H1 (cell line): ENCODE measurements at regions not wholly inside any gene's neighbourhood (a gene's known extent, or its start where the extent isn't known, plus 50 kb on each side); places are given as distances from the start of the nearest gene placed in this dataset.

Experiments used
- CTCF ChIA-PET: fragments of 300-600 bp; sonication (Branson Sonifier 250); formaldehyde crosslinking; loops from one replicate; lab custom pipeline; 2021; ENCODE audit not compliant: partially characterized antibody; lab: Charles Lee
- POLR2A ChIA-PET: fragments of 300-600 bp; sonication (Branson Sonifier 250); formaldehyde crosslinking; loops from one replicate; lab custom pipeline; 2021; ENCODE audit warnings: inconsistent platforms; ENCODE audit not compliant: partially characterized antibody; lab: Charles Lee
- DNase-seq, 2 experiments: peaks; one replicate each; pipeline versions ENCODE4 v3.0.0 to v3.0.0-alpha.2; 2010 to 2022; ENCODE audit warnings: low spot score in 2 of 2, low read depth in 1 of 2, mixed read lengths in 1 of 2
- FAIRE-seq: peaks from 2 replicates; lab custom pipeline; 2011; peaks lifted over from hg19 to GRCh38; lab: Jason Lieb, UNC
- H2AFZ ChIP-seq: 2 replicates; pipeline ENCODE4 v1.8.1; 2012; ENCODE audit warnings: low read length, inconsistent platforms
- H2AK5ac ChIP-seq: 2 replicates; pipeline ENCODE4 v1.6.1; 2013; ENCODE audit warnings: low read depth, low read length
- H2BK120ac ChIP-seq: replicated peaks from 2 replicates; pipeline ENCODE3; 2013; ENCODE audit warnings: low read depth, low read length, inconsistent platforms
- H2BK12ac ChIP-seq: 2 replicates; pipeline ENCODE4 v1.6.1; 2013; ENCODE audit warnings: low read depth, low read length
- H2BK15ac ChIP-seq: 2 replicates; pipeline ENCODE4 v1.6.1; 2013; ENCODE audit warnings: low read length
- H2BK20ac ChIP-seq: 2 replicates; pipeline ENCODE4 v1.6.1; 2013; ENCODE audit warnings: low read length
- H2BK5ac ChIP-seq: 2 replicates; pipeline ENCODE4 v1.6.1; 2013; ENCODE audit warnings: low read depth, low read length
- H3K14ac ChIP-seq: 2 replicates; pipeline ENCODE4 v1.6.1; 2013; ENCODE audit warnings: inconsistent platforms; ENCODE audit not compliant: insufficient read length
- H3K18ac ChIP-seq: 2 replicates; pipeline ENCODE4 v1.6.1; 2013; ENCODE audit warnings: low read length; ENCODE audit errors: extremely low read depth
- H3K23ac ChIP-seq: 2 replicates; pipeline ENCODE4 v1.6.1; 2013; ENCODE audit warnings: inconsistent platforms; ENCODE audit not compliant: insufficient read length
- H3K23me2 ChIP-seq: 2 replicates; pipeline ENCODE4 v1.6.1; 2013; ENCODE audit warnings: low read depth, low read length
- H3K27ac ChIP-seq: 2 replicates; pipeline ENCODE4 v1.6.1; 2011; ENCODE audit warnings: low read depth, low read length, inconsistent platforms
- H3K27me3 ChIP-seq, 4 experiments: replicated peaks in 1 of 4; 1 replicate in 1 of 4; 2 replicates in 3 of 4; pipeline versions ENCODE4 v1.6.1 to v1.8.1; 2011 to 2013; ENCODE audit warnings: low read length in 3 of 4, mild to moderate bottlenecking in 3 of 4, inconsistent platforms in 2 of 4, mixed read lengths in 2 of 4, moderate library complexity in 1 of 4; ENCODE audit not compliant: control insufficient read depth in 3 of 4, insufficient read depth in 3 of 4; ENCODE audit errors: extremely low read depth in 1 of 4
- H3K36me3 ChIP-seq, 4 experiments: 2 replicates each; pipeline versions ENCODE4 v1.6.1 to v1.8.1; 2011 to 2013; ENCODE audit warnings: mild to moderate bottlenecking in 4 of 4, low read length in 3 of 4, moderate library complexity in 2 of 4, control low read depth in 1 of 4, inconsistent platforms in 1 of 4; ENCODE audit not compliant: insufficient read depth in 4 of 4, control insufficient read depth in 2 of 4
- H3K4ac ChIP-seq: replicated peaks from 2 replicates; pipeline ENCODE3; 2013; ENCODE audit warnings: low read length, low read depth, mixed read lengths, inconsistent platforms; ENCODE audit not compliant: insufficient read length
- H3K4me1 ChIP-seq, 4 experiments: replicated peaks in 1 of 4; 1 replicate in 1 of 4; 2 replicates in 3 of 4; pipeline versions ENCODE4 v1.6.1 to v1.8.1; 2011 to 2013; ENCODE audit warnings: low read length in 3 of 4, inconsistent platforms in 2 of 4, mixed read lengths in 1 of 4; ENCODE audit not compliant: insufficient read depth in 4 of 4, control insufficient read depth in 3 of 4
- H3K4me2 ChIP-seq, 2 experiments: 2 replicates each; pipeline versions ENCODE4 v1.6.1 to v1.8.1; 2011 to 2013; ENCODE audit warnings: low read depth in 2 of 2, low read length in 2 of 2, control low read depth in 1 of 2, inconsistent platforms in 1 of 2, mild to moderate bottlenecking in 1 of 2; ENCODE audit not compliant: insufficient read depth in 1 of 2
- H3K4me3 ChIP-seq, 4 experiments: fragments of 200-600, 300-600 bp in 1 of 4; sonication (generic), shearing (Covaris generic), sonication (Bioruptor Twin) in 1 of 4; 2 replicates each; pipeline versions ENCODE4 v1.5.1 to v1.8.1; 2011 to 2016; ENCODE audit warnings: low read length in 4 of 4, low read depth in 3 of 4, control low read depth in 2 of 4, inconsistent platforms in 2 of 4, mild to moderate bottlenecking in 2 of 4, mixed read lengths in 1 of 4, moderate library complexity in 1 of 4; ENCODE audit not compliant: insufficient read depth in 2 of 4; ENCODE audit errors: extremely low read depth in 1 of 4
- H3K56ac ChIP-seq: replicated peaks from 2 replicates; pipeline ENCODE3; 2013; ENCODE audit warnings: low read depth, mild to moderate bottlenecking, mixed read lengths, low read length, inconsistent platforms; ENCODE audit not compliant: insufficient read length
- H3K79me1 ChIP-seq: 2 replicates; pipeline ENCODE4 v1.6.1; 2013; ENCODE audit warnings: low read depth, low read length, control low read depth
- H3K79me2 ChIP-seq, 2 experiments: 2 replicates each; pipeline versions ENCODE4 v1.6.1 to v1.8.1; 2012 to 2013; ENCODE audit warnings: low read length in 2 of 2, mild to moderate bottlenecking in 2 of 2, inconsistent platforms in 1 of 2; ENCODE audit not compliant: insufficient read depth in 2 of 2, control insufficient read depth in 1 of 2
- H3K9ac ChIP-seq, 4 experiments: replicated peaks in 1 of 4; 1 replicate in 1 of 4; 2 replicates in 3 of 4; pipeline versions ENCODE4 v1.6.1 to v1.8.1; 2011 to 2013; ENCODE audit warnings: low read depth in 3 of 4, low read length in 3 of 4, control low read depth in 2 of 4, mild to moderate bottlenecking in 2 of 4, moderate library complexity in 2 of 4, inconsistent platforms in 1 of 4; ENCODE audit errors: extremely low read depth in 1 of 4
- H3K9me3 ChIP-seq, 2 experiments: 2 replicates each; pipeline versions ENCODE4 v1.6.1 to v1.8.1; 2012 to 2013; ENCODE audit warnings: mild to moderate bottlenecking in 2 of 2, moderate library complexity in 2 of 2, control low read depth in 1 of 2, inconsistent platforms in 1 of 2, low read depth in 1 of 2, low read length in 1 of 2, mixed read lengths in 1 of 2; ENCODE audit not compliant: insufficient read depth in 2 of 2
- H4K20me1 ChIP-seq, 2 experiments: replicated peaks in 1 of 2; 2 replicates each; pipeline versions ENCODE3 to v1.8.1; 2011 to 2013; ENCODE audit warnings: inconsistent platforms in 2 of 2, low read length in 2 of 2, mild to moderate bottlenecking in 1 of 2; ENCODE audit not compliant: insufficient read depth in 2 of 2, control insufficient read depth in 1 of 2
- H4K5ac ChIP-seq: 2 replicates; pipeline ENCODE4 v1.6.1; 2013; ENCODE audit warnings: low read length, low read depth, mixed read lengths, inconsistent platforms; ENCODE audit not compliant: insufficient read length
- H4K8ac ChIP-seq: 2 replicates; pipeline ENCODE4 v1.8.0; 2013; ENCODE audit warnings: mild to moderate bottlenecking, moderate library complexity, low read length, inconsistent platforms; ENCODE audit not compliant: insufficient read depth; ENCODE audit errors: extremely low read depth
- H4K91ac ChIP-seq: replicated peaks from 2 replicates; pipeline ENCODE3; 2013; ENCODE audit warnings: low read length, mixed read lengths, inconsistent platforms; ENCODE audit not compliant: insufficient read length
- ASH2L ChIP-seq: fragments of 200-600, 300-600 bp; sonication (generic); IDR thresholded peaks from one replicate; pipeline ENCODE4 v1.7.1; 2017; ENCODE audit warnings: low read length
- BACH1 ChIP-seq: IDR thresholded peaks from 2 replicates; pipeline ENCODE4 v1.6.1; 2012; ENCODE audit warnings: low read length, improper control_type of control experiment
- BCL11A ChIP-seq, 2 experiments: IDR thresholded peaks; one replicate each; pipeline ENCODE4 v1.6.1; 2011; ENCODE audit warnings: low read depth in 2 of 2, low read length in 2 of 2, mild to moderate bottlenecking in 2 of 2
- JUN ChIP-seq: IDR thresholded peaks from 2 replicates; pipeline ENCODE4 v1.6.1; 2011; ENCODE audit warnings: low read depth, mild to moderate bottlenecking, improper control_type of control experiment, low read length
- NANOG ChIP-seq: IDR thresholded peaks from 2 replicates; pipeline ENCODE4 v1.6.1; 2011; ENCODE audit warnings: low read length, low read depth, mild to moderate bottlenecking, inconsistent platforms; ENCODE audit not compliant: insufficient read depth, poor library complexity, severe bottlenecking
- POLR2A ChIP-seq, 2 experiments: IDR thresholded peaks; 1 replicate in 1 of 2; 2 replicates in 1 of 2; pipeline ENCODE4 v1.6.1; 2011; ENCODE audit warnings: low read depth in 2 of 2, low read length in 2 of 2, mild to moderate bottlenecking in 2 of 2; ENCODE audit errors: control extremely low read depth in 1 of 2
- POLR2AphosphoS5 ChIP-seq: IDR thresholded peaks from 2 replicates; pipeline ENCODE4 v1.6.1; 2011; ENCODE audit warnings: low read depth, low read length
- SIRT6 ChIP-seq: IDR thresholded peaks from one replicate; pipeline ENCODE4 v1.7.1; 2012; ENCODE audit warnings: low read length, inconsistent platforms
- ZNF274 ChIP-seq: IDR thresholded peaks from 2 replicates; pipeline ENCODE4 v1.7.0; 2012; ENCODE audit warnings: low read length, borderline replicate concordance; ENCODE audit errors: extremely low read depth
- WGBS, 2 experiments: shearing (Covaris generic) in 1 of 2; methylation state at CpG; one replicate each; pipeline versions ENCODE4 v1.1.6 to v1.1.7; 2013 to 2015; ENCODE audit warnings: low lambda C conversion rate in 2 of 2, mixed read lengths in 2 of 2, inconsistent platforms in 1 of 2, low coverage in 1 of 2, missing lambda C conversion rate in 1 of 2; ENCODE audit not compliant: insufficient replicate concordance in 2 of 2, insufficient coverage in 1 of 2, insufficient read length in 1 of 2; ENCODE audit errors: extremely low coverage in 1 of 2, missing lambda C conversion rate in 1 of 2; 5-methylcytosine and 5-hydroxymethylcytosine counted together
- TF ChIP-seq, protein P1 (sequence below): IDR thresholded peaks from 2 replicates; pipeline ENCODE4 v1.6.1; 2012; ENCODE audit warnings: inconsistent platforms
- TF ChIP-seq, protein P2 (sequence below), 3 experiments: IDR thresholded peaks; 1 replicate in 2 of 3; 2 replicates in 1 of 3; pipeline versions ENCODE4 v1.5.1 to v1.6.1; 2011; ENCODE audit warnings: low read length in 3 of 3, mild to moderate bottlenecking in 3 of 3, inconsistent platforms in 2 of 3, low read depth in 1 of 3, moderate library complexity in 1 of 3; ENCODE audit not compliant: insufficient read depth in 1 of 3; ENCODE audit errors: control extremely low read depth in 1 of 3

DNA sequence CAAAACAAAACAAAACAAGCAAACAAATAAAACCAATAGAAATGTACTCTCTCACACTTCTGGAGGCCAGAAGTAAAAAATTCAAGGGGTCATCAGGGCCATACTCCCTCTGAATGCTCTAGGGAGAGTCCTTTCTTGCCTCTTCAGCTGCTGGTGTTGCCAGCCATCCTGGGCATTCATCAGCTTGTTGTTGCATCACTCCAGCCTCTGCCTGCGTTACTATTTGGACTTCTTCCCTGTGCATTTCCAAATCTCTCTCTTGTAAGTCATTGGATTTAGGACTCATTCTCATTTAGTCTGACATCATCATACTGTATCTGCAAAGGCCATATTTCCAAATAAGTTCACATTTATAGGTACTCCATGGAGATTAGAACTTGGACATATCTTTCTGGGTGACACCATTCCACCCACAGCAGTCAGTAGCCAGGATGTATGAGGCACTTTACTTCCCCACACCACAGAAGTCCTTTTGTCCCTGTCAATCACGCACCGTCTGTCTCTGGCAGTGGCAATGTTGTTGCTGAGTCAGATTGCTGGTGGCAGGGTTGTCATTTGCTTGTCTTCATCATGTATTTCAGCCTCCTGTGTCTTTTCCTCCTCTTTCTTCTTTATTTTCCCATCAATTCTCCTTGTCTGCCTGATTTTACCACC, 151.0 kb upstream of the KCNJ6 start:
- Histone ChIP-seq H2BK20ac (no peak overlapping the region), H3K27me3 (no peaks in the 10 kb centered on the region), H2BK15ac (no peak overlapping the region), H3K79me2 (no peaks in the 10 kb centered on the region), H4K20me1 (no peaks in the 10 kb centered on the region), H3K4me1 (no peaks in the 10 kb centered on the region), H4K5ac (no peak overlapping the region), H3K23me2 (no peaks in the 10 kb centered on the region), H3K9ac (no peak overlapping the region), H3K4me2 (no peak overlapping the region), H3K9me3 (0 out of 4 replicates have a peak, but pooled peaks cover 0 to under 1% of the 10 kb centered on the region in 2 experiments), H4K8ac (no peak overlapping the region), H3K14ac (no peak overlapping the region), H2BK120ac (no peak overlapping the region), H2AFZ (no peak overlapping the region), H4K91ac (no peak overlapping the region), H3K27ac (no peak overlapping the region), H3K79me1 (no peaks in the 10 kb centered on the region), H3K18ac (no peak overlapping the region), H3K4me3 (no peak overlapping the region), H2BK5ac (no peak overlapping the region), H3K4ac (no peak overlapping the region), H3K23ac (no peak overlapping the region), H2BK12ac (no peak overlapping the region), H3K36me3 (no peaks in the 10 kb centered on the region), H3K56ac (no peak overlapping the region), H2AK5ac (no peak overlapping the region)
- ChIA-PET POLR2A (no interaction called here), CTCF (interaction anchor here (1.0 kb wide), 1 partner anchor 367 kb away, joined by 4 read pairs; no protein-coding TSS in a partner anchor)
- FAIRE-seq, result no peak
- no peak for DNase-seq
- 94% methylated on average over 3 of the region's 3 CpGs; no CpG with 5 or more reads in 1 of the 2 experiments for WGBS, 2 experiments
- TF ChIP-seq SIRT6, result no peak
- TF ChIP-seq, protein P1, sequence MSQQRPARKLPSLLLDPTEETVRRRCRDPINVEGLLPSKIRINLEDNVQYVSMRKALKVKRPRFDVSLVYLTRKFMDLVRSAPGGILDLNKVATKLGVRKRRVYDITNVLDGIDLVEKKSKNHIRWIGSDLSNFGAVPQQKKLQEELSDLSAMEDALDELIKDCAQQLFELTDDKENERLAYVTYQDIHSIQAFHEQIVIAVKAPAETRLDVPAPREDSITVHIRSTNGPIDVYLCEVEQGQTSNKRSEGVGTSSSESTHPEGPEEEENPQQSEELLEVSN, result no peak
- TF ChIP-seq, protein P2, sequence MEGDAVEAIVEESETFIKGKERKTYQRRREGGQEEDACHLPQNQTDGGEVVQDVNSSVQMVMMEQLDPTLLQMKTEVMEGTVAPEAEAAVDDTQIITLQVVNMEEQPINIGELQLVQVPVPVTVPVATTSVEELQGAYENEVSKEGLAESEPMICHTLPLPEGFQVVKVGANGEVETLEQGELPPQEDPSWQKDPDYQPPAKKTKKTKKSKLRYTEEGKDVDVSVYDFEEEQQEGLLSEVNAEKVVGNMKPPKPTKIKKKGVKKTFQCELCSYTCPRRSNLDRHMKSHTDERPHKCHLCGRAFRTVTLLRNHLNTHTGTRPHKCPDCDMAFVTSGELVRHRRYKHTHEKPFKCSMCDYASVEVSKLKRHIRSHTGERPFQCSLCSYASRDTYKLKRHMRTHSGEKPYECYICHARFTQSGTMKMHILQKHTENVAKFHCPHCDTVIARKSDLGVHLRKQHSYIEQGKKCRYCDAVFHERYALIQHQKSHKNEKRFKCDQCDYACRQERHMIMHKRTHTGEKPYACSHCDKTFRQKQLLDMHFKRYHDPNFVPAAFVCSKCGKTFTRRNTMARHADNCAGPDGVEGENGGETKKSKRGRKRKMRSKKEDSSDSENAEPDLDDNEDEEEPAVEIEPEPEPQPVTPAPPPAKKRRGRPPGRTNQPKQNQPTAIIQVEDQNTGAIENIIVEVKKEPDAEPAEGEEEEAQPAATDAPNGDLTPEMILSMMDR (IDR thresholded peaks at IDR 0.05; ENCODE audit: control extremely low read depth in 1 of 3, insufficient read depth in 1 of 3, low read depth in 1 of 3, low read length in 3 of 3), result no peak
- no peak for TF ChIP-seq NANOG
- no peak for TF ChIP-seq ASH2L
- TF ChIP-seq ZNF274, result no peak
- no peak for TF ChIP-seq BACH1
- no peak for TF ChIP-seq BCL11A (IDR thresholded peaks at IDR 0.05; ENCODE audit: low read depth in 2 of 2, low read length in 2 of 2)
- no peak for TF ChIP-seq JUN
- no peak for TF ChIP-seq POLR2AphosphoS5
- TF ChIP-seq POLR2A (IDR thresholded peaks at IDR 0.05; ENCODE audit: control extremely low read depth in 1 of 2, low read depth in 2 of 2, low read length in 2 of 2), result no peak
